Breast epithelium (tissue), 3 donors: ENCODE measurements at regions not wholly inside any gene's neighbourhood (a gene's known extent, or its start where the extent isn't known, plus 50 kb on each side); places are given as distances from the start of the nearest gene placed in this dataset.

Experiments
- POLR2A ChIP-seq: fragments of 450-650 bp; IDR thresholded peaks from one replicate; pipeline ENCODE4 v1.6.1; 2016; ENCODE audit warnings: antibody characterized with exemption, mild to moderate bottlenecking, moderate library complexity
- POLR2AphosphoS5 ChIP-seq, 3 donors: sonication (generic); formaldehyde crosslinking; IDR thresholded peaks; one replicate each; pipeline ENCODE4 v1.6.1; 2017; ENCODE audit warnings: antibody characterized with exemption in 3 of 3
- TF ChIP-seq, protein P1 (sequence below), 3 donors: fragments of 450-650 bp; IDR thresholded peaks; one replicate each; pipeline ENCODE4 v1.5.1; 2016 to 2017; ENCODE audit warnings: antibody characterized with exemption in 3 of 3, mild to moderate bottlenecking in 3 of 3, moderate library complexity in 3 of 3

DNA sequence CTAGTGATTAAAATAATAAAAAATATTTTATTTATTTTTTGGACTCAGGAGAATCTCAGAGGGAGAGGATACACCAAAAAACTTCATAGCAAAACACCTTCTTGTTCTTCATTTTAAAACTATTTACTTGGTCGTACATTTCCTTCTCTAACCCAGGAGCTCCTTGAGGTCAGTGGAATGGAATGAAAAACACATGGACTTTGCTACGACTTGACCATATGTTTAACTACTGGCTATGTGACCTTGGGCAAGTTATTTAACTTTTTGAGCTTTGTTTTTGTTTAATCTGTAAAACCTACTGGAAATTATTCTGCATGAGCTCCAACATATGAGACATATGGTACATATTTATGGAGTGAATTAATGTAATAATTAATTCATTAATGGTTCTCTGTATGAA is 1005.5 kb upstream of the CITED2 start:
- TF ChIP-seq, protein P1, sequence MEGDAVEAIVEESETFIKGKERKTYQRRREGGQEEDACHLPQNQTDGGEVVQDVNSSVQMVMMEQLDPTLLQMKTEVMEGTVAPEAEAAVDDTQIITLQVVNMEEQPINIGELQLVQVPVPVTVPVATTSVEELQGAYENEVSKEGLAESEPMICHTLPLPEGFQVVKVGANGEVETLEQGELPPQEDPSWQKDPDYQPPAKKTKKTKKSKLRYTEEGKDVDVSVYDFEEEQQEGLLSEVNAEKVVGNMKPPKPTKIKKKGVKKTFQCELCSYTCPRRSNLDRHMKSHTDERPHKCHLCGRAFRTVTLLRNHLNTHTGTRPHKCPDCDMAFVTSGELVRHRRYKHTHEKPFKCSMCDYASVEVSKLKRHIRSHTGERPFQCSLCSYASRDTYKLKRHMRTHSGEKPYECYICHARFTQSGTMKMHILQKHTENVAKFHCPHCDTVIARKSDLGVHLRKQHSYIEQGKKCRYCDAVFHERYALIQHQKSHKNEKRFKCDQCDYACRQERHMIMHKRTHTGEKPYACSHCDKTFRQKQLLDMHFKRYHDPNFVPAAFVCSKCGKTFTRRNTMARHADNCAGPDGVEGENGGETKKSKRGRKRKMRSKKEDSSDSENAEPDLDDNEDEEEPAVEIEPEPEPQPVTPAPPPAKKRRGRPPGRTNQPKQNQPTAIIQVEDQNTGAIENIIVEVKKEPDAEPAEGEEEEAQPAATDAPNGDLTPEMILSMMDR (IDR thresholded peaks at IDR 0.05), result no peak
- TF ChIP-seq POLR2A (no peak), POLR2AphosphoS5 (IDR thresholded peaks at IDR 0.05) (no peak)
